ENCODE measurements at regions not wholly inside any gene's neighbourhood (a gene's known extent, or its start where the extent isn't known, plus 50 kb on each side); places are given as distances from the start of the nearest gene placed in this dataset.

- H4K20me1 ChIP-seq (ENCODE audit: insufficient read depth, low read length), result no peaks in the 10 kb centered on the region
- H3K4me1 Mint-ChIP-seq (ENCODE audit: low read depth, unreplicated experiment), result no peaks in the 10 kb centered on the region
- H3K27me3 Mint-ChIP-seq (ENCODE audit: low read depth, unreplicated experiment), result peaks cover 8% of the 10 kb centered on the region
- peaks cover 7% of the 10 kb centered on the region for H3K9me3 Mint-ChIP-seq (ENCODE audit: unreplicated experiment)
- no peaks in the 10 kb centered on the region for H3K79me2 ChIP-seq (ENCODE audit: insufficient read depth, low read length)
- no peak for TF ChIP-seq EZH2 (IDR thresholded peaks at IDR 0.05; ENCODE audit: insufficient read depth, low read length)
- no peaks in the 10 kb centered on the region for H3K36me3 Mint-ChIP-seq (ENCODE audit: low read depth, unreplicated experiment)
- no peaks in the 10 kb centered on the region for H3K9me3 ChIP-seq (ENCODE audit: insufficient read depth, low read depth, low read length)
- FAIRE-seq (no peak), DNase-seq (ENCODE audit: low read depth) (no peak)
- H3K27ac Mint-ChIP-seq (ENCODE audit: unreplicated experiment), result no peak overlapping the region
- no peaks in the 10 kb centered on the region for H3K27me3 ChIP-seq (ENCODE audit: insufficient read depth, low read length)
- no peak overlapping the region for H3K9ac ChIP-seq (ENCODE audit: low read length)
- H3K4me1 ChIP-seq (ENCODE audit: insufficient read depth, low read length), result no peaks in the 10 kb centered on the region
- H3K4me3 Mint-ChIP-seq (ENCODE audit: unreplicated experiment), result no peak overlapping the region
- H3K36me3 ChIP-seq (ENCODE audit: insufficient read depth, low read length), result no peaks in the 10 kb centered on the region
- H3K4me2 ChIP-seq (ENCODE audit: low read length), result no peak overlapping the region
- H3K4me3 ChIP-seq (ENCODE audit: insufficient read depth, low read depth, low read length), result no peak overlapping the region
- no peak overlapping the region for H3K27ac ChIP-seq (ENCODE audit: low read depth, low read length)
- no peak overlapping the region for H2AFZ ChIP-seq (ENCODE audit: low read depth, low read length)
Observed at GRCh38 chr2:136211701-136212100, 93.8 kb upstream of the CXCR4 start.

GRCh38 chr2:136210822-136211221, 92.9 kb upstream of the CXCR4 start:
- H3K36me3 ChIP-seq (ENCODE audit: insufficient read depth, low read length), result no peaks in the 10 kb centered on the region
- no peak overlapping the region for H3K4me2 ChIP-seq (ENCODE audit: low read length)
- H3K27ac ChIP-seq (ENCODE audit: low read depth, low read length), result no peak overlapping the region
- H3K4me1 ChIP-seq (ENCODE audit: insufficient read depth, low read length), result no peaks in the 10 kb centered on the region
- no peaks in the 10 kb centered on the region for H3K27me3 ChIP-seq (ENCODE audit: insufficient read depth, low read length)
- H3K4me1 Mint-ChIP-seq (ENCODE audit: low read depth, unreplicated experiment), result no peaks in the 10 kb centered on the region
- no peak overlapping the region for H3K9ac ChIP-seq (ENCODE audit: low read length)
- TF ChIP-seq CTCF (IDR thresholded peaks at IDR 0.05; ENCODE audit: insufficient read depth, low read depth, low read length) (no peak), EZH2 (IDR thresholded peaks at IDR 0.05; ENCODE audit: insufficient read depth, low read length) (no peak)
- no peaks in the 10 kb centered on the region for H4K20me1 ChIP-seq (ENCODE audit: insufficient read depth, low read length)
- no peak overlapping the region for H2AFZ ChIP-seq (ENCODE audit: low read depth, low read length)
- FAIRE-seq, result no peak
- H3K4me3 Mint-ChIP-seq (ENCODE audit: unreplicated experiment), result no peak overlapping the region
- H3K36me3 Mint-ChIP-seq (ENCODE audit: low read depth, unreplicated experiment), result no peaks in the 10 kb centered on the region
- H3K27me3 Mint-ChIP-seq (ENCODE audit: low read depth, unreplicated experiment), result peaks cover 8% of the 10 kb centered on the region
- no peaks in the 10 kb centered on the region for H3K9me3 ChIP-seq (ENCODE audit: insufficient read depth, low read depth, low read length)
- DNase-seq (ENCODE audit: low read depth), result no peak
- no peak overlapping the region for H3K4me3 ChIP-seq (ENCODE audit: insufficient read depth, low read depth, low read length)
- H3K9me3 Mint-ChIP-seq (ENCODE audit: unreplicated experiment), result peaks cover 7% of the 10 kb centered on the region
- H3K27ac Mint-ChIP-seq (ENCODE audit: unreplicated experiment), result no peak overlapping the region
- no peaks in the 10 kb centered on the region for H3K79me2 ChIP-seq (ENCODE audit: insufficient read depth, low read length)

GRCh38 chr2:136210455-136210805, 92.5 kb upstream of the CXCR4 start:
- H3K36me3 ChIP-seq (ENCODE audit: insufficient read depth, low read length), result no peaks in the 10 kb centered on the region
- no peaks in the 10 kb centered on the region for H3K4me1 Mint-ChIP-seq (ENCODE audit: low read depth, unreplicated experiment)
- DNase-seq (ENCODE audit: low read depth) (no peak), FAIRE-seq (no peak)
- no peaks in the 10 kb centered on the region for H3K27me3 ChIP-seq (ENCODE audit: insufficient read depth, low read length)
- H3K4me1 ChIP-seq (ENCODE audit: insufficient read depth, low read length), result no peaks in the 10 kb centered on the region
- no peaks in the 10 kb centered on the region for H3K36me3 Mint-ChIP-seq (ENCODE audit: low read depth, unreplicated experiment)
- H3K79me2 ChIP-seq (ENCODE audit: insufficient read depth, low read length), result no peaks in the 10 kb centered on the region
- no peak overlapping the region for H3K27ac Mint-ChIP-seq (ENCODE audit: unreplicated experiment)
- H3K9me3 ChIP-seq (ENCODE audit: insufficient read depth, low read depth, low read length), result no peaks in the 10 kb centered on the region
- no peak overlapping the region for H2AFZ ChIP-seq (ENCODE audit: low read depth, low read length)
- H3K9me3 Mint-ChIP-seq (ENCODE audit: unreplicated experiment), result peaks cover 7% of the 10 kb centered on the region
- TF ChIP-seq CTCF (IDR thresholded peaks at IDR 0.05; ENCODE audit: insufficient read depth, low read depth, low read length) (no peak), EZH2 (IDR thresholded peaks at IDR 0.05; ENCODE audit: insufficient read depth, low read length) (no peak)
- H3K4me3 Mint-ChIP-seq (ENCODE audit: unreplicated experiment), result no peak overlapping the region
- H3K27me3 Mint-ChIP-seq (ENCODE audit: low read depth, unreplicated experiment), result peaks cover 8% of the 10 kb centered on the region
- no peak overlapping the region for H3K4me3 ChIP-seq (ENCODE audit: insufficient read depth, low read depth, low read length)
- H3K27ac ChIP-seq (ENCODE audit: low read depth, low read length), result no peak overlapping the region
- no peaks in the 10 kb centered on the region for H4K20me1 ChIP-seq (ENCODE audit: insufficient read depth, low read length)
- no peak overlapping the region for H3K4me2 ChIP-seq (ENCODE audit: low read length)
- no peak overlapping the region for H3K9ac ChIP-seq (ENCODE audit: low read length)
